AG09309 (cell line): ENCODE measurements at regions not wholly inside any gene's neighbourhood (a gene's known extent, or its start where the extent isn't known, plus 50 kb on each side); places are given as distances from the start of the nearest gene placed in this dataset.

Experiments used
- DNase-seq: peaks from one replicate; pipeline ENCODE4 v3.0.0-alpha.2; 2010; ENCODE audit warnings: low read depth
- H3K4me3 ChIP-seq: 2 replicates; pipeline ENCODE4 v1.5.1; 2011; ENCODE audit warnings: mild to moderate bottlenecking, low read depth, low read length, moderate library complexity; ENCODE audit not compliant: control insufficient read depth
- TF ChIP-seq, protein P1 (sequence below): IDR thresholded peaks from 2 replicates; pipeline ENCODE4 v1.5.1; 2011; ENCODE audit warnings: mild to moderate bottlenecking, low read depth, low read length, inconsistent platforms; ENCODE audit not compliant: insufficient read depth, control insufficient read depth; ENCODE audit errors: missing control alignments

DNA sequence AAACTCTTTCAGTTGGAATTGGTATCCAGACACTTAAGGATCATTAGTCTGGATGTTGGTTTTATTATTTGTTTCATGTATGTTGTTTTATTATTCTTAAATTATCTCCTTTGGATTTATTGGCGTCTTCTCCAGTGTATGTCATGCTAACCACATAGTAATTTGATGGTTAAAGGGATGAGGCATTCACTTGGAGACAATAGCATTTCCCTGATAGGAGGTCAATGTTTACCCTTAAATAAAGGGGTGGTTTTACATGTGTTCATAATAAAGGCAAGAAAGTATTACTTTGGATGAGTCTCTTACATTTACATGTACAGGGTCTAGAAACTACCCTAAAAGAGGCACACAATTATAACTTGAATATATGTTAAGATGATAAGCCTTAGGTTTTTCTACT, 51.2 kb upstream of the RNF144B start:
- DNase-seq = no peak

DNA sequence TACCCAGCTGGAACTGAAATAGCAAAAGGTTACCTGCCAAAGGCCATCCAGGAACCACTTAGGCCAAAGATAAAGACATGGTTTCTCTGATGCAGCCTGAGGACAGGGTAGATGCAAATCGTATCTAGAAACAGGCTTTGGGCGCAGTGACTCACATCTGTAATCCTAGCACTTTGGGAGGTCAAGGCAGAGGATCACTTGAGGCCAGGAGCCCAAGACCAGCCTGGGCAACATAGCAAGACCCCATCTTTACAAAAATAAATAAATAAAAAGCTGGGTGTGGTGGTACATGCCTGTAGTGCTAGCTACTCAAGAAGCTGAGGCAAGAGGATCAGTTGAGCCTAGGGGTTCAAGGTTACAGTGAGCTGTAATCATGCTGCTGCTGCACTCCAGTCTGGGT, 52.9 kb upstream of the RNF144B start:
- TF ChIP-seq, protein P1, sequence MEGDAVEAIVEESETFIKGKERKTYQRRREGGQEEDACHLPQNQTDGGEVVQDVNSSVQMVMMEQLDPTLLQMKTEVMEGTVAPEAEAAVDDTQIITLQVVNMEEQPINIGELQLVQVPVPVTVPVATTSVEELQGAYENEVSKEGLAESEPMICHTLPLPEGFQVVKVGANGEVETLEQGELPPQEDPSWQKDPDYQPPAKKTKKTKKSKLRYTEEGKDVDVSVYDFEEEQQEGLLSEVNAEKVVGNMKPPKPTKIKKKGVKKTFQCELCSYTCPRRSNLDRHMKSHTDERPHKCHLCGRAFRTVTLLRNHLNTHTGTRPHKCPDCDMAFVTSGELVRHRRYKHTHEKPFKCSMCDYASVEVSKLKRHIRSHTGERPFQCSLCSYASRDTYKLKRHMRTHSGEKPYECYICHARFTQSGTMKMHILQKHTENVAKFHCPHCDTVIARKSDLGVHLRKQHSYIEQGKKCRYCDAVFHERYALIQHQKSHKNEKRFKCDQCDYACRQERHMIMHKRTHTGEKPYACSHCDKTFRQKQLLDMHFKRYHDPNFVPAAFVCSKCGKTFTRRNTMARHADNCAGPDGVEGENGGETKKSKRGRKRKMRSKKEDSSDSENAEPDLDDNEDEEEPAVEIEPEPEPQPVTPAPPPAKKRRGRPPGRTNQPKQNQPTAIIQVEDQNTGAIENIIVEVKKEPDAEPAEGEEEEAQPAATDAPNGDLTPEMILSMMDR = no peak
- no peak for DNase-seq
- no peak overlapping the region for H3K4me3 ChIP-seq

More for the DNA sequence above, 51.2 kb upstream of the RNF144B start:
- TF ChIP-seq, protein P1 = no peak
- no peak overlapping the region for H3K4me3 ChIP-seq

DNA sequence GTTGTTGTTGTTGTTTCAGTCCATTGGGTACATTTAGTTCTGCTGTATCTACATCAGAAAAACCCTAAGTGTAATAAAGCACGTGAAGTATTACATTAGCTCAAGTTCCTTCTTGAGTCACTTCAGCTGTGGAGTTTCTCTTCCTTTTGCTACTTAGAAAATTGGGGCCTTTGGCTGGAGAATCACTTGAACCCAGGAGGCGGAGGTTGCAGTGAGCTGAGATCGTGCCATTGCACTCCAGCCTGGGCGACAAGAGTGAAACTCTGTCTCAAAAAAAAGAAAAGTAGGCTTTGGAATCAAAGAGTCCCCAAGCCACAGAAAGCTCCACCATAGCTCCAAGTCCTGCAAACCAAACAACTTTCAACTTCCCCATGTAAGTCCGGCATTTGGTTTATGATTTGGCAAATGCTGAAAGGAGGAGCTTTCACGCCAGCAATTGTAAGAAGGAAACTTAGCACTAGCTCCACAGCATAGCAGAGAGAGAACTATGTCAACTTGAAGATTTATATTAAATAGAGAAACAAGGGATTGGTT, 56.5 kb upstream of the RNF144B start:
- no peak for DNase-seq
- no peak overlapping the region for H3K4me3 ChIP-seq
- TF ChIP-seq, protein P1 = no peak

DNA sequence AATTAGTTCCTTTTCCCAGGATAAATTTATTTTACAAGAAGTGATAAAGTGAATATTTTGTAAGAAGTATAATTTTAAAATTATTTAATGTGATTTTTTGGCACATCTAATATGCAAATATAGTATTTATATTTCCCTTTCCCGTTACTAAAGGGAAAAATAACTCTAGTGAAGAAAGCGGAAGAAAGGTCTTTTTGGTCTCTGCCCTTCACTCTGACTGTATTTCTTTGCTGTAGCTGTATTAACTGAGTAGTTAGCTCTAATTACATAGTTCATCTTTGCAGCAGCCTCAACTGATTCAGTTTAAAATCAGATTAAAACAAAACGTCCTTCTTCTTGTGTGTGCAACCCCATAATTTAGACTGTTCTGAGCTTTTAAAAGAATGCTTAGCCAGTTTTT, 57.4 kb upstream of the RNF144B start:
- TF ChIP-seq, protein P1 = no peak
- no peak overlapping the region for H3K4me3 ChIP-seq

DNA sequence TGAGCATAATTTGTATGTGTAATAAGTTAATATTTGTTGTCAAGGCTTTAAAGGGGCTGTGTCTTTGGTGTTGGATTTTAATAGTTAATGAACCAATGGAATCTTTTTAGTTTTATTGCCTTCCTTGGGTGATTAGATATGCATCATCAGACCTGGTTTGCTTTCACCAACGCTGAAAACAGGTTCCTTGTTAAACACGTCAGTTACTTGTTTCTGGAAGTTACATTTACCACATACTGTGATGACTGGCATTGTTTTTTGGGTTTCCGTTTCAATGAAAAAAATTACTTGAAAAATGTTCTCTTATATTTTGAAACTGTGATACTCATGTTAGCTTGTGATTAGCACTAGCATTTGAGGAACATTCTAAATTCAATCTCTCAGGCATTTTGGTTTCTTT, 58.6 kb upstream of the RNF144B start:
- DNase-seq = no peak
- H3K4me3 ChIP-seq = no peak overlapping the region
- TF ChIP-seq, protein P1 = no peak

More for the DNA sequence above, 57.4 kb upstream of the RNF144B start:
- DNase-seq = no peak

DNA sequence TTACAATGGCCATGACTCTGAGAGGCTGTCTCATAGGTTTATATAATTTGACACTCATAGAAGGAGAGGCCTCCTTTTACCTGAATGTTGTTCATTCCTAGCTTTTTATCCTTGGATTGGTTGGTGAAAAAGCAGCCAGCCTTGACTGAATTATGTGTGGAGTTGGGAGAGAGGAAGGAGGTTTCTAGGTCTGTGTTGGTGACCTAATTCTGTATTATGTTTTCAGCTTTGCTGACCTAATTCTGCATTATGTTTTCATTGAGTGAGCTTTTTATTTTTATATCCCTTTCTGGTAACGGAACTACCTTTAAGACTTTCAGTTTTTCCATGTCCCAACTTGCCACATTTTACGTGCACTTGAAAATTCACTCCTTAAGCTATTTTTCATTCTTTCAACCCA, 59.1 kb upstream of the RNF144B start:
- TF ChIP-seq, protein P1 = no peak
- DNase-seq = no peak
- H3K4me3 ChIP-seq = no peak overlapping the region

DNA sequence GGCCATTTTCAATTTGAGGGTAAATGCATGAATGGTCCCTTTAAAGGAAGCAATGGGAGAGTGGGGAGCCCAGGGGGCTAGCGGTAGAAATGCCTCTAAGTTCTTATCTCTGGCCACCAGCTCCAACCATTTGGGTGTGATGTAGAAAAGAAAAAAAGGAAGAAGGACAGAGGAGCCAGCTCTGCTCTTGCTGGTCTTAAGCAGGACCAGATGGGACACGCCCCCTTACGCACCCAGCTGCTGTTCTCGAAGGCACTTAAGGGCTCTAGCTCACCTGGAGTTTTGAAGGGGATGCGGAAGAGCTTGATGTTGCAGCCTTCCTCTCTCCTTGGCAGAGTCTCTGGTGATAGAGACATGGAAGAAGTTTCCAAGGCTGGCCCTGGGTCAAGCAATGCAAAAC, 59.5 kb upstream of the RNF144B start:
- TF ChIP-seq, protein P1 = no peak
- H3K4me3 ChIP-seq = no peak overlapping the region
- DNase-seq = no peak
